ENCODE measurements at regions not wholly inside any gene's neighbourhood (a gene's known extent, or its start where the extent isn't known, plus 50 kb on each side); places are given as distances from the start of the nearest gene placed in this dataset.

DNA sequence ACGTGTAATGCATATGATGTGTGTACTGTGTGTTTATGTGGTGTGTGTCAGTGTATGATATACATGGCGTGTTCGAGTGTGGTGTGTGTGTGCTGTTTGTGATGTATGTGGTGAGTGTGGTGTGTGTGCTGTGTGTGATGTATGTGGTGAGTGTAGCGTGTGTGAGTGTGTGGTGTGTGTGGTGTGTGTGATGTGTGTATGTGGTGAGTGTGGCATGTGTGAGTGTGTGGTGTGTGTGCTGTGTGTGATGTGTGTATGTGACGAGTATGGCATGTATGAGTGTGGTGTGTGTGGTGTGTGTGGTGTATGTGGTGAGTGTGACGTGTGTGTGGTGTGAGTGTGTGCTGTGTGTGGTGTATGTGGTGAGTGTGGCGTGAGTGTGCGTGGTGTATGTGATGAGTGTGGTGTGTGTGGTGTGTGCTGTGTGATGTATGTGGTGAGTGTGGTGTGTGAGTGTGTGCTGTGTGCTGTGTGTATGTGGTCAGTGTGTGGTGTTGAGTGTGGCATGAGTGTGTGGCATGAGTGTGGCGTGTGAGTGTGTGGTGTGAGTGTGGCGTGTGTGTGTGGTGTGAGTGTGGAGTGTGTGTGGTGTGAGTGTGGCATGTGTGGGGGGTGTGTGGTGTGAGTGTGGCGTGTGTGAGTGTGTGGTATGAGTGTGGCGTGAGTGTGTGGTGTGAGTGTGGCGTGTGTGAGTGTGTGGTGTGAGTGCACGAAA is 56.8 kb upstream of the CKS2 start:
- H2AK5ac ChIP-seq (ENCODE audit: low read length, severe bottlenecking): no peak overlapping the region
- H3K9me3 ChIP-seq (ENCODE audit: control insufficient read depth, low read length): peaks cover 8% of the 10 kb centered on the region
- H2BK12ac ChIP-seq (ENCODE audit: low read length in 2 of 2): no peak overlapping the region
- H3K23ac ChIP-seq (ENCODE audit: low read length in 2 of 2): no peak overlapping the region
- peak overlapping the region in 1 of 2 experiments; percentile 22 for H3K14ac ChIP-seq (ENCODE audit: low read length in 2 of 2)
- no peak overlapping the region for H3K9ac ChIP-seq (ENCODE audit: low read length)
- no peak overlapping the region for H4K8ac ChIP-seq (ENCODE audit: low read length)
- no peak for DNase-seq
- no peak overlapping the region for H3K4me2 ChIP-seq (ENCODE audit: low read length, poor library complexity, severe bottlenecking)
- 74% methylated on average over 10 of the region's 14 CpGs for WGBS
- peaks cover 2% of the 10 kb centered on the region for H3K4me1 ChIP-seq (ENCODE audit: control insufficient read depth, insufficient read depth, low read depth, low read length)
- H2BK15ac ChIP-seq (ENCODE audit: low read depth, poor library complexity, severe bottlenecking): no peak overlapping the region
- H2BK120ac ChIP-seq (ENCODE audit: low read depth, low read length): no peak overlapping the region
- peaks cover 0 to 7% of the 10 kb centered on the region in 2 experiments for H3K27me3 ChIP-seq (ENCODE audit: control insufficient read depth in 1 of 2, insufficient read depth in 1 of 2, low read length in 2 of 2)
- H4K91ac ChIP-seq (ENCODE audit: low read length): no peak overlapping the region
- H3K4me3 ChIP-seq (ENCODE audit: insufficient read depth in 1 of 2, low read depth in 1 of 2, low read length in 2 of 2): no peak overlapping the region
- no peak overlapping the region for H3K4ac ChIP-seq (ENCODE audit: low read depth in 1 of 2, low read length in 2 of 2)
- no peak overlapping the region for H3K27ac ChIP-seq (ENCODE audit: low read length, poor library complexity, severe bottlenecking)
- H2AFZ ChIP-seq (ENCODE audit: low read depth, low read length): no peak overlapping the region
- peaks cover 0 to 4% of the 10 kb centered on the region in 2 experiments for H3K36me3 ChIP-seq (ENCODE audit: control insufficient read depth in 1 of 2, insufficient read depth in 2 of 2, low read depth in 1 of 2, low read length in 2 of 2)
- H3K18ac ChIP-seq (ENCODE audit: low read depth in 1 of 2, low read length in 2 of 2): no peak overlapping the region
- no peaks in the 10 kb centered on the region for H3K79me1 ChIP-seq (replicated peaks; ENCODE audit: low read length, poor library complexity, severe bottlenecking)
- H2BK5ac ChIP-seq (ENCODE audit: low read depth, low read length, poor library complexity, severe bottlenecking): no peak overlapping the region

DNA sequence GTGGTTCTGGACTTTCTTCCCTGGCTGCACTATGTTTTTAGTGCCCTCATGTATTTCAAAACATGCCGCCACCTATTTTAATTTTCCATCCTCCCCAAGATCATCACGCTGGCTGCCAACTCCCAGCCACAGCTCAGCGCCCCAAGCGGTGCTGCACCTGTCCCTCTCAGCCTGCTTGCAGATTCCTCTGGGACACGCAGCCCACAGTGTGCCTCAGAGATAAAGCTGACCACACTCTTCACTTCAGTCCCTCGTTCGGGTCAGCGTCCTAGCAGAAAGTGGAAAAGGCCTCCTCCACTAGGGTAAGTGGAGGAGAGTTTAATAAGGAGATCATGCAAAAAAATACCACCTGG is 56.2 kb upstream of the CKS2 start:
- Histone ChIP-seq H3K4me1 (ENCODE audit: control insufficient read depth, insufficient read depth, low read depth, low read length) (peaks cover 2% of the 10 kb centered on the region), H4K8ac (ENCODE audit: low read length) (no peak overlapping the region), H4K91ac (ENCODE audit: low read length) (no peak overlapping the region), H2AK5ac (ENCODE audit: low read length, severe bottlenecking) (no peak overlapping the region), H2BK120ac (ENCODE audit: low read depth, low read length) (no peak overlapping the region), H3K18ac (ENCODE audit: low read depth in 1 of 2, low read length in 2 of 2) (no peak overlapping the region), H3K27me3 (ENCODE audit: control insufficient read depth in 1 of 2, insufficient read depth in 1 of 2, low read length in 2 of 2) (peaks cover 0 to 7% of the 10 kb centered on the region in 2 experiments), H3K79me1 (replicated peaks; ENCODE audit: low read length, poor library complexity, severe bottlenecking) (no peaks in the 10 kb centered on the region), H2BK15ac (ENCODE audit: low read depth, poor library complexity, severe bottlenecking) (no peak overlapping the region), H3K27ac (ENCODE audit: low read length, poor library complexity, severe bottlenecking) (no peak overlapping the region), H2BK12ac (ENCODE audit: low read length in 2 of 2) (no peak overlapping the region), H3K23ac (ENCODE audit: low read length in 2 of 2) (no peak overlapping the region), H3K4ac (ENCODE audit: low read depth in 1 of 2, low read length in 2 of 2) (no peak overlapping the region), H2AFZ (ENCODE audit: low read depth, low read length) (no peak overlapping the region), H3K14ac (ENCODE audit: low read length in 2 of 2) (no peak overlapping the region), H2BK5ac (ENCODE audit: low read depth, low read length, poor library complexity, severe bottlenecking) (no peak overlapping the region), H3K36me3 (ENCODE audit: control insufficient read depth in 1 of 2, insufficient read depth in 2 of 2, low read depth in 1 of 2, low read length in 2 of 2) (peaks cover 0 to 4% of the 10 kb centered on the region in 2 experiments), H3K9me3 (ENCODE audit: control insufficient read depth, low read length) (peaks cover 8% of the 10 kb centered on the region), H3K4me3 (ENCODE audit: insufficient read depth in 1 of 2, low read depth in 1 of 2, low read length in 2 of 2) (no peak overlapping the region), H3K4me2 (ENCODE audit: low read length, poor library complexity, severe bottlenecking) (no peak overlapping the region), H3K9ac (ENCODE audit: low read length) (no peak overlapping the region)
- 92% methylated on average over 6 of the region's 8 CpGs for WGBS
- no peak for DNase-seq

DNA sequence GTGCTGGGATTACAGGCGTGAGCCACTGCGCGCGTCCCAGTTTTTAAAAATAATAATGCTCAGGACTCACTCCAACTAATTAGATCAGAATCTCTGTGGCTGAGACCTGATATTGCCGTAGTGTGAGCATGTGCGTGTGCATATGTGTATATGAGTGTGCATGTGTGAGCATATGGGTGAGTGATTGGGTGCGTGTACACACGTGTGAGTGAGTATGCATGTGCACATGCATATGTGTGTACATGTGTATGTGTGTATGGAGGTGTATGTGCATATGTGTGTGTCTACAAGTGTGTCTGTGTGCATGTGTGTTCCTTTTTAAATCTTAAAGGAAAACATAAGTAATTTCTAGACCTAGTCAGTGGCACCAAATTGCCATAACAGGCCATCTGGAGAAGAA is 54.8 kb upstream of the CKS2 start:
- no peak overlapping the region for H2BK12ac ChIP-seq (ENCODE audit: low read length in 2 of 2)
- H3K4me3 ChIP-seq (ENCODE audit: insufficient read depth in 1 of 2, low read depth in 1 of 2, low read length in 2 of 2): no peak overlapping the region
- no peak overlapping the region for H3K9ac ChIP-seq (ENCODE audit: low read length)
- H3K27me3 ChIP-seq (ENCODE audit: control insufficient read depth in 1 of 2, insufficient read depth in 1 of 2, low read length in 2 of 2): peaks cover 0 to 4% of the 10 kb centered on the region in 2 experiments
- no peak overlapping the region for H2AFZ ChIP-seq (ENCODE audit: low read depth, low read length)
- no peak overlapping the region for H3K14ac ChIP-seq (ENCODE audit: low read length in 2 of 2)
- no peak overlapping the region for H2BK15ac ChIP-seq (ENCODE audit: low read depth, poor library complexity, severe bottlenecking)
- DNase-seq: no peak
- H3K23ac ChIP-seq (ENCODE audit: low read length in 2 of 2): no peak overlapping the region
- H3K79me1 ChIP-seq (replicated peaks; ENCODE audit: low read length, poor library complexity, severe bottlenecking): no peaks in the 10 kb centered on the region
- H2BK5ac ChIP-seq (ENCODE audit: low read depth, low read length, poor library complexity, severe bottlenecking): no peak overlapping the region
- no peak overlapping the region for H3K4me2 ChIP-seq (ENCODE audit: low read length, poor library complexity, severe bottlenecking)
- H4K8ac ChIP-seq (ENCODE audit: low read length): no peak overlapping the region
- 98% methylated on average over 8 of the region's 8 CpGs for WGBS
- H3K36me3 ChIP-seq (ENCODE audit: control insufficient read depth in 1 of 2, insufficient read depth in 2 of 2, low read depth in 1 of 2, low read length in 2 of 2): peaks cover 0 to 4% of the 10 kb centered on the region in 2 experiments
- H3K18ac ChIP-seq (ENCODE audit: low read depth in 1 of 2, low read length in 2 of 2): no peak overlapping the region
- no peak overlapping the region for H2AK5ac ChIP-seq (ENCODE audit: low read length, severe bottlenecking)
- H3K4me1 ChIP-seq (ENCODE audit: control insufficient read depth, insufficient read depth, low read depth, low read length): peaks cover 5% of the 10 kb centered on the region
- no peak overlapping the region for H3K27ac ChIP-seq (ENCODE audit: low read length, poor library complexity, severe bottlenecking)
- H4K91ac ChIP-seq (ENCODE audit: low read length): no peak overlapping the region
- no peak overlapping the region for H3K4ac ChIP-seq (ENCODE audit: low read depth in 1 of 2, low read length in 2 of 2)
- H3K9me3 ChIP-seq (ENCODE audit: control insufficient read depth, low read length): peaks cover 8% of the 10 kb centered on the region
- H2BK120ac ChIP-seq (ENCODE audit: low read depth, low read length): no peak overlapping the region

DNA sequence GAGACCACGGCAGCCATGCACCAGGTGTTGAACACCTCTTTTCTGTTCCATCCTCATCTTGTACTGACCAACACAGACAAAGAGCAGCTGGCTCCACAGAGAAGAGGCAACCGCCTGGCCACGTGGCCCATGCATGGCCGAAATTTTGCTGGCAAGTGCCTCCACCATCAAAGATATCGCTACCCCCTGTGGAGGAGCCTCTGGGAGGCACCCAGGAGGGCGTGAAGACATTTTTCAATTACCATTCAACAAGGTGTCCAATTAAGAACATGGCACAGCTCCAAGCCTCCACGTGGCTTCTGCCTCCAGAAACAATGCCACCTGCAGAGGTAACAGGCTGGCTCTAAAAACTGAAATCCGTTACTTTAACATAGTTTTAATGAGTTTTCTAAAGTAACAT is 54.4 kb upstream of the CKS2 start:
- no peak for DNase-seq
- Histone ChIP-seq H3K18ac (ENCODE audit: low read depth in 1 of 2, low read length in 2 of 2) (no peak overlapping the region), H3K27ac (ENCODE audit: low read length, poor library complexity, severe bottlenecking) (no peak overlapping the region), H2AK5ac (ENCODE audit: low read length, severe bottlenecking) (no peak overlapping the region), H3K36me3 (ENCODE audit: control insufficient read depth in 1 of 2, insufficient read depth in 2 of 2, low read depth in 1 of 2, low read length in 2 of 2) (peaks cover 0 to 4% of the 10 kb centered on the region in 2 experiments), H3K27me3 (ENCODE audit: control insufficient read depth in 1 of 2, insufficient read depth in 1 of 2, low read length in 2 of 2) (no peaks in the 10 kb centered on the region), H3K14ac (ENCODE audit: low read length in 2 of 2) (no peak overlapping the region), H2BK12ac (ENCODE audit: low read length in 2 of 2) (no peak overlapping the region), H4K8ac (ENCODE audit: low read length) (no peak overlapping the region), H3K79me1 (replicated peaks; ENCODE audit: low read length, poor library complexity, severe bottlenecking) (no peaks in the 10 kb centered on the region), H2BK15ac (ENCODE audit: low read depth, poor library complexity, severe bottlenecking) (no peak overlapping the region), H3K4me3 (ENCODE audit: insufficient read depth in 1 of 2, low read depth in 1 of 2, low read length in 2 of 2) (no peak overlapping the region), H3K4me2 (ENCODE audit: low read length, poor library complexity, severe bottlenecking) (no peak overlapping the region), H3K4ac (ENCODE audit: low read depth in 1 of 2, low read length in 2 of 2) (no peak overlapping the region), H3K9me3 (ENCODE audit: control insufficient read depth, low read length) (peaks cover 8% of the 10 kb centered on the region), H2BK120ac (ENCODE audit: low read depth, low read length) (no peak overlapping the region), H3K23ac (ENCODE audit: low read length in 2 of 2) (no peak overlapping the region), H4K91ac (ENCODE audit: low read length) (no peak overlapping the region), H3K9ac (ENCODE audit: low read length) (no peak overlapping the region), H2AFZ (ENCODE audit: low read depth, low read length) (no peak overlapping the region), H3K4me1 (ENCODE audit: control insufficient read depth, insufficient read depth, low read depth, low read length) (peaks cover 5% of the 10 kb centered on the region), H2BK5ac (ENCODE audit: low read depth, low read length, poor library complexity, severe bottlenecking) (no peak overlapping the region)
- WGBS: 91% methylated on average over 6 of the region's 8 CpGs

Data from mesenchymal stem cell (in vitro differentiated cells and primary cell).